IMR-90 (cell line): ENCODE measurements at regions not wholly inside any gene's neighbourhood (a gene's known extent, or its start where the extent isn't known, plus 50 kb on each side); places are given as distances from the start of the nearest gene placed in this dataset.

Experiments used
- ATAC-seq: fragments of 200-7000 bp; cut with Tn5 transposase; 2 replicates; pipeline ENCODE4 v1.9.1; 2020; ENCODE audit warnings: low read depth, mild to moderate bottlenecking, moderate library complexity
- BruUV-seq: library from RNA; stranded (reverse); fragments of 400-500 nt; replicated peaks from 2 replicates; lab custom pipeline; 2021; lab: Mats Ljungman, UMichigan
- CTCF ChIA-PET: fragments of 300-600 bp; formaldehyde crosslinking; extraction: SDS; loops from one replicate; lab custom pipeline; 2021; ENCODE audit warnings: antibody characterized with exemption; lab: Yijun Ruan, JAX
- POLR2A ChIA-PET: fragments of 300-600 bp; sonication (Branson Sonifier 250); formaldehyde crosslinking; loops from one replicate; lab custom pipeline; 2022; ENCODE audit warnings: antibody characterized with exemption; ENCODE audit not compliant: unreplicated experiment; lab: Charles Lee
- DNase-seq: peaks from one replicate; pipeline ENCODE4 v3.0.0; 2013
- H2AFZ ChIP-seq: replicated peaks from 2 replicates; pipeline ENCODE3; 2013; ENCODE audit warnings: low read length, mild to moderate bottlenecking; ENCODE audit not compliant: poor library complexity
- H2AK5ac ChIP-seq: 2 replicates; pipeline ENCODE4 v1.6.1; 2013; ENCODE audit warnings: low read depth, low read length, inconsistent platforms
- H2AK9ac ChIP-seq: replicated peaks from 2 replicates; pipeline ENCODE3; 2013; ENCODE audit warnings: mild to moderate bottlenecking, low read depth, low read length, moderate library complexity; ENCODE audit not compliant: poor library complexity
- H2BK120ac ChIP-seq: 2 replicates; pipeline ENCODE4 v1.6.1; 2013; ENCODE audit warnings: low read depth, low read length, inconsistent platforms
- H2BK15ac ChIP-seq: 3 replicates; pipeline ENCODE4 v1.6.1; 2013; ENCODE audit warnings: low read depth, low read length, inconsistent platforms
- H2BK20ac ChIP-seq: 2 replicates; pipeline ENCODE4 v1.6.1; 2013; ENCODE audit warnings: low read depth, mild to moderate bottlenecking, inconsistent platforms, low read length, moderate library complexity
- H2BK5ac ChIP-seq: 2 replicates; pipeline ENCODE4 v1.6.1; 2013; ENCODE audit warnings: mild to moderate bottlenecking, low read depth, low read length, inconsistent platforms; ENCODE audit not compliant: poor library complexity, severe bottlenecking
- H3K14ac ChIP-seq: replicated peaks from 2 replicates; pipeline ENCODE4 v1.6.1; 2013; ENCODE audit warnings: low read depth, low read length, inconsistent platforms
- H3K18ac ChIP-seq: 2 replicates; pipeline ENCODE4 v1.6.1; 2013; ENCODE audit warnings: low read depth, low read length, control low read depth
- H3K23ac ChIP-seq: 2 replicates; pipeline ENCODE4 v1.6.1; 2013; ENCODE audit warnings: low read depth, low read length, inconsistent platforms
- H3K27ac ChIP-seq: 2 replicates; pipeline ENCODE4 v1.5.1; 2013; ENCODE audit warnings: mild to moderate bottlenecking, control low read depth, low read length; ENCODE audit not compliant: insufficient read depth
- H3K27me3 ChIP-seq: 2 replicates; pipeline ENCODE4 v1.6.1; 2013; ENCODE audit warnings: low read length; ENCODE audit not compliant: control insufficient read depth, insufficient read depth
- H3K36me3 ChIP-seq: 2 replicates; pipeline ENCODE4 v1.6.1; 2013; ENCODE audit warnings: low read length, mixed read lengths; ENCODE audit not compliant: control insufficient read depth, insufficient read depth
- H3K4ac ChIP-seq: 2 replicates; pipeline ENCODE4 v1.6.1; 2013; ENCODE audit warnings: low read depth, low read length, inconsistent platforms
- H3K4me1 ChIP-seq: 2 replicates; pipeline ENCODE4 v1.6.1; 2013; ENCODE audit warnings: low read length, mixed read lengths; ENCODE audit not compliant: control insufficient read depth, insufficient read depth
- H3K4me2 ChIP-seq: 2 replicates; pipeline ENCODE4 v1.6.1; 2013; ENCODE audit warnings: low read depth, mild to moderate bottlenecking, control low read depth, low read length, moderate library complexity
- H3K4me3 ChIP-seq: 2 replicates; pipeline ENCODE4 v1.5.1; 2013; ENCODE audit warnings: low read depth, mild to moderate bottlenecking, control low read depth, low read length, moderate library complexity; ENCODE audit not compliant: insufficient read depth
- H3K56ac ChIP-seq: 2 replicates; pipeline ENCODE4 v1.6.1; 2013; ENCODE audit warnings: low read length, inconsistent platforms; ENCODE audit not compliant: insufficient read depth; ENCODE audit errors: extremely low read depth
- H3K79me1 ChIP-seq, 2 experiments: 2 replicates each; pipeline ENCODE4 v1.6.1; 2013; ENCODE audit warnings: low read length in 2 of 2, inconsistent platforms in 1 of 2, low read depth in 1 of 2
- H3K9ac ChIP-seq: 2 replicates; pipeline ENCODE4 v1.6.1; 2013; ENCODE audit warnings: low read depth, low read length, control low read depth
- H3K9me1 ChIP-seq: 2 replicates; pipeline ENCODE4 v1.6.1; 2013; ENCODE audit warnings: low read length, inconsistent platforms; ENCODE audit not compliant: insufficient read depth
- H3K9me3 ChIP-seq: 2 replicates; pipeline ENCODE4 v1.6.1; 2013; ENCODE audit warnings: low read length; ENCODE audit not compliant: control insufficient read depth, insufficient read depth
- H4K20me1 ChIP-seq: 2 replicates; pipeline ENCODE4 v1.6.1; 2013; ENCODE audit warnings: low read length, inconsistent platforms; ENCODE audit not compliant: insufficient read depth
- H4K5ac ChIP-seq: 2 replicates; pipeline ENCODE4 v1.6.1; 2013; ENCODE audit warnings: mild to moderate bottlenecking, low read depth, low read length, control low read depth
- H4K8ac ChIP-seq, 2 experiments: 2 replicates each; pipeline ENCODE4 v1.6.1; 2013; ENCODE audit warnings: low read depth in 2 of 2, low read length in 2 of 2, control low read depth in 1 of 2, inconsistent platforms in 1 of 2
- H4K91ac ChIP-seq: 2 replicates; pipeline ENCODE4 v1.6.1; 2013; ENCODE audit warnings: low read depth, low read length, inconsistent platforms; ENCODE audit not compliant: insufficient read depth
- BHLHE40 ChIP-seq: fragments of 150-350 bp; IDR thresholded peaks from 2 replicates; pipeline ENCODE4 v1.6.1; 2016; ENCODE audit warnings: mild to moderate bottlenecking, low read depth, low read length
- CEBPB ChIP-seq: IDR thresholded peaks from 2 replicates; pipeline ENCODE4 v1.6.1; 2012; ENCODE audit warnings: low read depth, low read length, improper control_type of control experiment
- CHD1 ChIP-seq: IDR thresholded peaks from 2 replicates; pipeline ENCODE4 v1.6.1; 2012; ENCODE audit warnings: low read depth, low read length, improper control_type of control experiment
- FOS ChIP-seq: fragments of 150-350 bp; IDR thresholded peaks from 2 replicates; pipeline ENCODE4 v1.6.1; 2016; ENCODE audit warnings: low read depth, low read length
- MAFK ChIP-seq: IDR thresholded peaks from 2 replicates; pipeline ENCODE4 v1.6.1; 2012; ENCODE audit warnings: low read depth, low read length, improper control_type of control experiment
- MAZ ChIP-seq: IDR thresholded peaks from 2 replicates; pipeline ENCODE4 v1.6.1; 2012; ENCODE audit warnings: low read depth, mild to moderate bottlenecking, low read length, improper control_type of control experiment, moderate library complexity, borderline replicate concordance
- MXI1 ChIP-seq: IDR thresholded peaks from 2 replicates; pipeline ENCODE4 v1.6.1; 2012; ENCODE audit warnings: low read depth, mild to moderate bottlenecking, low read length, moderate library complexity, borderline replicate concordance
- NFE2L2 ChIP-seq: fragments of 150-350 bp; IDR thresholded peaks from 2 replicates; pipeline ENCODE4 v1.6.1; 2016; ENCODE audit warnings: low read depth, mild to moderate bottlenecking, low read length
- RAD21 ChIP-seq: IDR thresholded peaks from 2 replicates; pipeline ENCODE4 v1.6.1; 2012; ENCODE audit warnings: low read length, improper control_type of control experiment
- RCOR1 ChIP-seq: IDR thresholded peaks from 2 replicates; pipeline ENCODE4 v1.6.1; 2012; ENCODE audit warnings: mild to moderate bottlenecking, low read length, improper control_type of control experiment; ENCODE audit not compliant: insufficient replicate concordance
- SMC3 ChIP-seq: fragments of 150-350 bp; IDR thresholded peaks from 2 replicates; pipeline ENCODE4 v1.6.1; 2016; ENCODE audit warnings: low read depth, mild to moderate bottlenecking, antibody characterized with exemption, low read length, moderate library complexity
- WGBS, 2 experiments: methylation state at CpG; one replicate each; pipeline versions ENCODE4 v1.1.5 to v1.1.7; 2013; ENCODE audit warnings: missing lambda C conversion rate in 2 of 2; ENCODE audit not compliant: insufficient read length in 1 of 2; ENCODE audit errors: extremely low coverage in 2 of 2; 5-methylcytosine and 5-hydroxymethylcytosine counted together
- dilution Hi-C: fragments of 300-500 bp; cut with HindIII; formaldehyde crosslinking; loops from one replicate; pipeline ENCODE4 v1.14.3; 2018; ENCODE audit warnings: low sequenced_read_pairs; ENCODE audit not compliant: unreplicated experiment
- in situ Hi-C: fragments of 300-500 bp; cut with MboI; formaldehyde crosslinking; loops from 3 replicates; pipeline ENCODE4 v1.14.3; 2019; ENCODE audit warnings: low sequenced_read_pairs, inconsistent platforms, mixed read lengths
- intact Hi-C: fragments of 100-400 bp; cut with micrococcal nuclease; formaldehyde crosslinking; loops from 2 replicates; pipeline ENCODE4 v1.10.0; 2022
- TF ChIP-seq, protein P1 (sequence below): fragments of 150-350 bp; IDR thresholded peaks from 2 replicates; pipeline ENCODE4 v1.6.1; 2017; ENCODE audit warnings: mild to moderate bottlenecking, antibody characterized with exemption, low read length, low read depth
- TF ChIP-seq, protein P2 (sequence below): fragments of 150-350 bp; IDR thresholded peaks from 2 replicates; pipeline ENCODE4 v1.6.1; 2016; ENCODE audit warnings: low read depth, mild to moderate bottlenecking, low read length, moderate library complexity, borderline replicate concordance

DNA sequence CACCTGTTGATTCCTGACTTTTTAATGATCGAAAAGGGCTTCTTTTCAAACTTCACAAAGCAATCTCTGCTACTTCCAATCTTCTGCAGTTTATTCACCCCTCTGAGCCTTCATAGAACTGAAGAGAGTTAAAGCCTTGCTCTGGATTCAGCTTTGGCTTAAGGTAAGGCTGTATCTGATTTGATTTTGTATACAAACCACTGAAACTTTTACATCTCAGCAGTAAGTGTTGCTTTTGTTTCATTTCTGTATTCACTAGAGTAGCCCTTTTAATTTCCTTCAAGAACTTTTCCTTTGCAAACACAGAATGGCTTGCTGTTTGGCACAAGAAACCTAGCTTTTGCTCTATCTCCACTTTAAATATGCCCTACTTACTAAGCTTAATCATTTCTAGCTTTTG, 1193.0 kb upstream of the GBE1 start:
- H4K91ac ChIP-seq, result no peak overlapping the region
- H3K56ac ChIP-seq, result no peak overlapping the region
- H3K4me2 ChIP-seq, result no peak overlapping the region
- no peak overlapping the region for H2BK20ac ChIP-seq
- ChIA-PET POLR2A (no interaction called here), CTCF (no interaction called here)
- ATAC-seq (no peak), DNase-seq (no peak)
- no TSS peak for BruUV-seq
- no peak overlapping the region for H3K9ac ChIP-seq
- H4K5ac ChIP-seq, result no peak overlapping the region
- no peaks in the 10 kb centered on the region for H3K4me1 ChIP-seq
- no peak overlapping the region for H3K14ac ChIP-seq
- no peaks in the 10 kb centered on the region for H3K27me3 ChIP-seq
- no peak overlapping the region for H2AFZ ChIP-seq
- intact Hi-C loops (no loop called here), in situ Hi-C loops (no loop called here), dilution Hi-C loops (no loop called here)
- H2BK5ac ChIP-seq, result no peak overlapping the region
- no peak overlapping the region for H2AK5ac ChIP-seq
- no peak overlapping the region for H2AK9ac ChIP-seq
- TF ChIP-seq BHLHE40 (no peak), MAFK (no peak), NFE2L2 (no peak), MAZ (no peak), MXI1 (no peak), CEBPB (no peak), RAD21 (no peak), FOS (no peak), CHD1 (no peak), RCOR1 (no peak), SMC3 (no peak)
- TF ChIP-seq, protein P1, sequence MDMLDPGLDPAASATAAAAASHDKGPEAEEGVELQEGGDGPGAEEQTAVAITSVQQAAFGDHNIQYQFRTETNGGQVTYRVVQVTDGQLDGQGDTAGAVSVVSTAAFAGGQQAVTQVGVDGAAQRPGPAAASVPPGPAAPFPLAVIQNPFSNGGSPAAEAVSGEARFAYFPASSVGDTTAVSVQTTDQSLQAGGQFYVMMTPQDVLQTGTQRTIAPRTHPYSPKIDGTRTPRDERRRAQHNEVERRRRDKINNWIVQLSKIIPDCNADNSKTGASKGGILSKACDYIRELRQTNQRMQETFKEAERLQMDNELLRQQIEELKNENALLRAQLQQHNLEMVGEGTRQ, result no peak
- TF ChIP-seq, protein P2, sequence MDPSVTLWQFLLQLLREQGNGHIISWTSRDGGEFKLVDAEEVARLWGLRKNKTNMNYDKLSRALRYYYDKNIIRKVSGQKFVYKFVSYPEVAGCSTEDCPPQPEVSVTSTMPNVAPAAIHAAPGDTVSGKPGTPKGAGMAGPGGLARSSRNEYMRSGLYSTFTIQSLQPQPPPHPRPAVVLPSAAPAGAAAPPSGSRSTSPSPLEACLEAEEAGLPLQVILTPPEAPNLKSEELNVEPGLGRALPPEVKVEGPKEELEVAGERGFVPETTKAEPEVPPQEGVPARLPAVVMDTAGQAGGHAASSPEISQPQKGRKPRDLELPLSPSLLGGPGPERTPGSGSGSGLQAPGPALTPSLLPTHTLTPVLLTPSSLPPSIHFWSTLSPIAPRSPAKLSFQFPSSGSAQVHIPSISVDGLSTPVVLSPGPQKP, result no peak
- H3K9me1 ChIP-seq, result no peaks in the 10 kb centered on the region
- no peak overlapping the region for H4K8ac ChIP-seq
- H3K36me3 ChIP-seq, result no peaks in the 10 kb centered on the region
- no peak overlapping the region for H3K18ac ChIP-seq
- WGBS, 2 experiments, result no CpG with 5 or more reads among the region's 1 CpG
- H3K79me1 ChIP-seq, result no peaks in the 10 kb centered on the region
- H3K27ac ChIP-seq, result no peak overlapping the region
- H3K9me3 ChIP-seq, result 0 out of 2 replicates have a peak, but pooled peaks cover 2% of the 10 kb centered on the region
- no peak overlapping the region for H2BK15ac ChIP-seq
- H2BK120ac ChIP-seq, result no peak overlapping the region
- no peak overlapping the region for H3K4me3 ChIP-seq
- H3K23ac ChIP-seq, result no peak overlapping the region
- no peaks in the 10 kb centered on the region for H4K20me1 ChIP-seq
- no peak overlapping the region for H3K4ac ChIP-seq
